DND-41 (cell line): ENCODE measurements at regions not wholly inside any gene's neighbourhood (a gene's known extent, or its start where the extent isn't known, plus 50 kb on each side); places are given as distances from the start of the nearest gene placed in this dataset.

ENCODE experiments used
- EZH2 ChIP-seq: IDR thresholded peaks from 3 replicates; pipeline ENCODE4 v1.6.1; 2012; ENCODE audit warnings: borderline replicate concordance, low read depth, mild to moderate bottlenecking, moderate library complexity, low read length, inconsistent platforms; ENCODE audit not compliant: severe bottlenecking
- TF ChIP-seq, protein P1 (sequence below): IDR thresholded peaks from 2 replicates; pipeline ENCODE4 v1.5.1; 2012; ENCODE audit warnings: borderline replicate concordance, low read length, moderate library complexity, mild to moderate bottlenecking; ENCODE audit not compliant: poor library complexity, severe bottlenecking; ENCODE audit errors: extremely low read depth

DNA sequence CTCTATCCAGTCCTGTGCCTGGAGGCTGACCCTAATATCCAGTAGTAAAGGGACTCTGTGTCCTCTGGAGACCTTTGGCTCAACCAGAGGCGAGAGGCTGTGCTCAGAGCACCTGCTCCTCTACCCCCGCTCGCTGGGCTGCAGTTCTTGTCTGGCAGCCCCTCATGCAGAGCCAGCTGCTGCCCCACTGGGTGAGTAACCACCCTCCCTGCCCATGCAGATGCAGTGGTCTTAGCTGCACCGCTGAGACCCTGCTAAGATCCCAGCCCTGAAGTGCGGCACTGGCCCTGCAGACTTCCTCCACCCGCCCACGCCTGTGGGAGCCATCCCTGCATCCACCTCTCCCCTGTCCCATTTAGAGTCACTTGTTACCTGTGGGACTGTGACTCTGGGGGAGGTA is 347.5 kb upstream of the SFSWAP start:
- TF ChIP-seq, protein P1, sequence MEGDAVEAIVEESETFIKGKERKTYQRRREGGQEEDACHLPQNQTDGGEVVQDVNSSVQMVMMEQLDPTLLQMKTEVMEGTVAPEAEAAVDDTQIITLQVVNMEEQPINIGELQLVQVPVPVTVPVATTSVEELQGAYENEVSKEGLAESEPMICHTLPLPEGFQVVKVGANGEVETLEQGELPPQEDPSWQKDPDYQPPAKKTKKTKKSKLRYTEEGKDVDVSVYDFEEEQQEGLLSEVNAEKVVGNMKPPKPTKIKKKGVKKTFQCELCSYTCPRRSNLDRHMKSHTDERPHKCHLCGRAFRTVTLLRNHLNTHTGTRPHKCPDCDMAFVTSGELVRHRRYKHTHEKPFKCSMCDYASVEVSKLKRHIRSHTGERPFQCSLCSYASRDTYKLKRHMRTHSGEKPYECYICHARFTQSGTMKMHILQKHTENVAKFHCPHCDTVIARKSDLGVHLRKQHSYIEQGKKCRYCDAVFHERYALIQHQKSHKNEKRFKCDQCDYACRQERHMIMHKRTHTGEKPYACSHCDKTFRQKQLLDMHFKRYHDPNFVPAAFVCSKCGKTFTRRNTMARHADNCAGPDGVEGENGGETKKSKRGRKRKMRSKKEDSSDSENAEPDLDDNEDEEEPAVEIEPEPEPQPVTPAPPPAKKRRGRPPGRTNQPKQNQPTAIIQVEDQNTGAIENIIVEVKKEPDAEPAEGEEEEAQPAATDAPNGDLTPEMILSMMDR: no peak
- no peak for TF ChIP-seq EZH2
